GM23338 (cell line): ENCODE measurements at regions not wholly inside any gene's neighbourhood (a gene's known extent, or its start where the extent isn't known, plus 50 kb on each side); places are given as distances from the start of the nearest gene placed in this dataset.

Source experiments
- ATAC-seq: fragments of 200-7000 bp; cut with Tn5 transposase; 3 replicates; pipeline ENCODE4 v1.9.1; 2020
- DNase-seq: peaks from one replicate; pipeline ENCODE4 v3.0.0-alpha.2; 2015; ENCODE audit warnings: low spot score
- H2AFZ ChIP-seq: fragments of 200-600 bp; sonication (generic); 2 replicates; pipeline ENCODE4 v1.8.0; 2016; ENCODE audit warnings: antibody characterized with exemption, mild to moderate bottlenecking, moderate library complexity
- H3F3A ChIP-seq: fragments of 200-600 bp; sonication (generic); replicated peaks from 2 replicates; pipeline ENCODE4 v1.8.0; 2017; ENCODE audit warnings: antibody characterized with exemption, mixed run types, low read depth
- H3K27ac ChIP-seq: fragments of 200-600 bp; sonication (generic); 2 replicates; pipeline ENCODE4 v1.6.1; 2016; ENCODE audit warnings: low read depth
- H3K27me3 ChIP-seq: fragments of 200-600 bp; sonication (generic); 2 replicates; pipeline ENCODE4 v1.8.0; 2016; ENCODE audit warnings: mild to moderate bottlenecking, mixed run types, moderate library complexity; ENCODE audit not compliant: insufficient read depth
- H3K36me3 ChIP-seq: fragments of 200-600 bp; sonication (generic); 2 replicates; pipeline ENCODE4 v1.8.0; 2016; ENCODE audit warnings: mild to moderate bottlenecking; ENCODE audit not compliant: insufficient read depth
- H3K4me1 ChIP-seq: fragments of 200-600 bp; sonication (generic); 2 replicates; pipeline ENCODE4 v1.8.0; 2016; ENCODE audit warnings: mild to moderate bottlenecking, moderate library complexity; ENCODE audit not compliant: insufficient read depth
- H3K4me2 ChIP-seq: fragments of 200-600 bp; sonication (generic); 2 replicates; pipeline ENCODE4 v1.7.1; 2017; ENCODE audit warnings: mixed run types
- H3K4me3 ChIP-seq: fragments of 200-600 bp; sonication (generic); 2 replicates; pipeline ENCODE4 v1.6.1; 2016; ENCODE audit warnings: mixed run types
- H3K79me2 ChIP-seq: fragments of 200-600 bp; sonication (generic); replicated peaks from 2 replicates; pipeline ENCODE4 v1.8.0; 2017; ENCODE audit warnings: mild to moderate bottlenecking; ENCODE audit not compliant: insufficient read depth
- H3K9me2 ChIP-seq: fragments of 200-600 bp; sonication (generic); 2 replicates; pipeline ENCODE4 v1.8.0; 2017; ENCODE audit not compliant: insufficient read depth
- H4K20me1 ChIP-seq: fragments of 200-600 bp; sonication (generic); replicated peaks from 2 replicates; pipeline ENCODE4 v1.8.0; 2017; ENCODE audit warnings: mild to moderate bottlenecking; ENCODE audit not compliant: insufficient read depth
- H3K27ac Mint-ChIP-seq: 2 replicates; pipeline ENCODE4 v1.8.0; 2020; ENCODE audit warnings: inconsistent platforms, mild to moderate bottlenecking, moderate library complexity, mixed read lengths
- H3K27me3 Mint-ChIP-seq: 3 replicates; pipeline ENCODE4 v1.8.0; 2022; ENCODE audit warnings: low read depth, mild to moderate bottlenecking, moderate library complexity, mixed read lengths, inconsistent platforms; ENCODE audit not compliant: insufficient read depth, poor library complexity
- H3K36me3 Mint-ChIP-seq: 3 replicates; pipeline ENCODE4 v1.8.0; 2021; ENCODE audit warnings: low read depth, mild to moderate bottlenecking, inconsistent platforms, moderate library complexity, mixed read lengths
- H3K4me1 Mint-ChIP-seq: 3 replicates; pipeline ENCODE4 v1.8.0; 2020; ENCODE audit warnings: mild to moderate bottlenecking, inconsistent platforms, mixed read lengths
- H3K4me3 Mint-ChIP-seq: 3 replicates; pipeline ENCODE4 v1.8.0; 2021; ENCODE audit warnings: moderate library complexity, mild to moderate bottlenecking, inconsistent platforms, mixed read lengths
- H3K9me3 Mint-ChIP-seq: 3 replicates; pipeline ENCODE4 v1.8.0; 2020; ENCODE audit warnings: moderate library complexity, mild to moderate bottlenecking, inconsistent platforms, mixed read lengths
- CTCF ChIP-seq, 2 experiments: fragments of 200-600 bp in 1 of 2; sonication (generic) in 1 of 2; conservative IDR thresholded peaks; 2 replicates each; pipeline versions ENCODE4 v1.5.1 to v1.6.1; 2016 to 2017; ENCODE audit warnings: antibody characterized with exemption in 2 of 2, low read depth in 2 of 2, mild to moderate bottlenecking in 2 of 2, moderate library complexity in 1 of 2
- NANOG ChIP-seq: IDR thresholded peaks from 2 replicates; pipeline ENCODE4 v1.6.1; 2016; ENCODE audit warnings: antibody characterized with exemption, borderline replicate concordance
- POLR2AphosphoS5 ChIP-seq: IDR thresholded peaks from 2 replicates; pipeline ENCODE4 v1.6.1; 2016; ENCODE audit warnings: antibody characterized with exemption, low read depth
- REST ChIP-seq: IDR thresholded peaks from one replicate; pipeline ENCODE4 v1.6.1; 2018; ENCODE audit warnings: antibody characterized with exemption; ENCODE audit not compliant: unreplicated experiment
- ZNF114 ChIP-seq: fragments of 250-450 bp; sonication (Bioruptor Pico); IDR thresholded peaks from 2 replicates; pipeline ENCODE4 v1.5.0; 2020; ENCODE audit warnings: mild to moderate bottlenecking, moderate library complexity
- ZNF331 ChIP-seq: fragments of 250-450 bp; sonication (Bioruptor Pico); IDR thresholded peaks from 2 replicates; pipeline ENCODE4 v1.5.0; 2020; ENCODE audit warnings: low read depth, mild to moderate bottlenecking, moderate library complexity
- ZNF462 ChIP-seq: fragments of 250-450 bp; sonication (Bioruptor Pico); IDR thresholded peaks from 2 replicates; pipeline ENCODE4 v1.5.0; 2020; ENCODE audit warnings: mild to moderate bottlenecking, moderate library complexity

GRCh38 chr20:50344232-50345071 lies 153.8 kb downstream of the CEBPB start:
- H3K9me2 ChIP-seq = no peaks in the 10 kb centered on the region
- peak; percentile 64 for DNase-seq
- Mint-ChIP-seq H3K27ac (no peak overlapping the region), H3K27me3 (peaks cover 7% of the 10 kb centered on the region), H3K9me3 (no peaks in the 10 kb centered on the region), H3K4me3 (no peak overlapping the region), H3K4me1 (peaks cover 7% of the 10 kb centered on the region), H3K36me3 (no peaks in the 10 kb centered on the region)
- no peaks in the 10 kb centered on the region for H3K27me3 ChIP-seq
- H2AFZ ChIP-seq = no peak overlapping the region
- TF ChIP-seq NANOG (no peak), CTCF (conservative IDR thresholded peaks at IDR 0.05; ENCODE audit: low read depth in 2 of 2) (peak; percentile 52 to 69)
- H3F3A ChIP-seq = no peaks in the 10 kb centered on the region
- no peaks in the 10 kb centered on the region for H3K36me3 ChIP-seq
- no peaks in the 10 kb centered on the region for H3K79me2 ChIP-seq
- no peak overlapping the region for H3K4me2 ChIP-seq
- peak; percentile 71 for ATAC-seq
- H3K4me1 ChIP-seq = no peaks in the 10 kb centered on the region
- no peak overlapping the region for H3K4me3 ChIP-seq
- H4K20me1 ChIP-seq = no peaks in the 10 kb centered on the region
- H3K27ac ChIP-seq = no peak overlapping the region

GRCh38 chr20:50345712-50346373 lies 155.2 kb downstream of the CEBPB start:
- no peaks in the 10 kb centered on the region for H3K4me1 ChIP-seq
- Mint-ChIP-seq H3K27ac (no peak overlapping the region), H3K27me3 (peaks cover 7% of the 10 kb centered on the region), H3K36me3 (no peaks in the 10 kb centered on the region), H3K4me3 (no peak overlapping the region), H3K4me1 (peaks cover 7% of the 10 kb centered on the region), H3K9me3 (no peaks in the 10 kb centered on the region)
- H3K36me3 ChIP-seq = no peaks in the 10 kb centered on the region
- H3K9me2 ChIP-seq = no peaks in the 10 kb centered on the region
- no peak overlapping the region for H3K27ac ChIP-seq
- H2AFZ ChIP-seq = no peak overlapping the region
- no peak overlapping the region for H3K4me2 ChIP-seq
- DNase-seq = no peak
- no peak for ATAC-seq
- no peak overlapping the region for H3K4me3 ChIP-seq
- no peaks in the 10 kb centered on the region for H4K20me1 ChIP-seq
- no peaks in the 10 kb centered on the region for H3F3A ChIP-seq
- no peaks in the 10 kb centered on the region for H3K27me3 ChIP-seq
- no peaks in the 10 kb centered on the region for H3K79me2 ChIP-seq
- TF ChIP-seq ZNF462 (no peak), ZNF331 (CRISPR knock-in tag) (no peak), POLR2AphosphoS5 (no peak), REST (no peak), ZNF114 (CRISPR knock-in tag) (no peak)
